Renal cortical epithelial cell (primary cell): ENCODE measurements at regions not wholly inside any gene's neighbourhood (a gene's known extent, or its start where the extent isn't known, plus 50 kb on each side); places are given as distances from the start of the nearest gene placed in this dataset.
A peak's percentile ranks its signal among the peaks of the same experiment; 100 is the strongest.

Experiments
- DNase-seq: peaks from one replicate; pipeline ENCODE4 v3.0.0-alpha.2; 2011; ENCODE audit warnings: low read depth

GRCh38 chr3:124092811-124093210 lies 100.9 kb upstream of the ROPN1 start:
- DNase-seq: peak; percentile 47

- DNase-seq: no peak
Observed at GRCh38 chr3:124094496-124094895, 102.6 kb upstream of the ROPN1 start.

GRCh38 chr3:124097362-124098131 lies 105.6 kb upstream of the ROPN1 start:
- no peak for DNase-seq

GRCh38 chr3:124101643-124102042 lies 109.7 kb upstream of the ROPN1 start:
- no peak for DNase-seq

- no peak for DNase-seq
Observed at GRCh38 chr3:124107104-124107890, 115.4 kb upstream of the ROPN1 start.

- DNase-seq: no peak
Observed at GRCh38 chr3:124108446-124108845, 116.5 kb upstream of the ROPN1 start.

GRCh38 chr3:124113485-124113884 lies 121.6 kb upstream of the ROPN1 start:
- DNase-seq: no peak

GRCh38 chr3:124115279-124115678 lies 123.4 kb upstream of the ROPN1 start:
- DNase-seq: no peak

- no peak for DNase-seq
Observed at GRCh38 chr3:124115956-124116355, 124.0 kb upstream of the ROPN1 start.

- DNase-seq: no peak
Observed at GRCh38 chr3:124116906-124117305, 125.0 kb upstream of the ROPN1 start.

GRCh38 chr3:124117486-124117885 lies 125.6 kb upstream of the ROPN1 start:
- peak; percentile 22 for DNase-seq

- DNase-seq: no peak
Observed at GRCh38 chr3:124118397-124118796, 126.5 kb upstream of the ROPN1 start.

- DNase-seq: no peak
Observed at GRCh38 chr3:124119056-124119716, 127.3 kb upstream of the ROPN1 start.

GRCh38 chr3:124121379-124122312 lies 129.7 kb upstream of the ROPN1 start:
- DNase-seq: no peak

- DNase-seq: no peak
Observed at GRCh38 chr3:124125315-124125714, 133.4 kb upstream of the ROPN1 start.

- DNase-seq: no peak
Observed at GRCh38 chr3:124126436-124127023, 134.6 kb upstream of the ROPN1 start.

GRCh38 chr3:124131158-124131557 lies 139.2 kb upstream of the ROPN1 start:
- DNase-seq: no peak

- DNase-seq: peak; percentile 17
Observed at GRCh38 chr3:124131580-124131979, 139.7 kb upstream of the ROPN1 start.

GRCh38 chr3:124132813-124133212 lies 140.9 kb upstream of the ROPN1 start:
- no peak for DNase-seq

GRCh38 chr3:124133366-124133940 lies 141.5 kb upstream of the ROPN1 start:
- no peak for DNase-seq

GRCh38 chr3:124137216-124137615 lies 145.3 kb upstream of the ROPN1 start:
- no peak for DNase-seq
